ENCODE measurements at regions not wholly inside any gene's neighbourhood (a gene's known extent, or its start where the extent isn't known, plus 50 kb on each side); places are given as distances from the start of the nearest gene placed in this dataset.

- Histone ChIP-seq H3K9me3 (replicated peaks; ENCODE audit: control insufficient read depth, insufficient read depth, low read length) (no peaks in the 10 kb centered on the region), H3K79me2 (ENCODE audit: control insufficient read depth, insufficient read depth, low read length) (no peaks in the 10 kb centered on the region), H3K9ac (ENCODE audit: control insufficient read depth, insufficient read depth, low read length) (no peak overlapping the region), H4K20me1 (ENCODE audit: control insufficient read depth, insufficient read depth) (no peaks in the 10 kb centered on the region), H3K4me1 (ENCODE audit: control insufficient read depth, insufficient read depth, low read length) (no peaks in the 10 kb centered on the region; the same call in 1 of the 2 replicates), H3K4me2 (ENCODE audit: control insufficient read depth, insufficient read depth) (no peak overlapping the region), H3K4me3 (no peak overlapping the region), H3K27me3 (replicated peaks in 1 of 2; ENCODE audit: control insufficient read depth in 2 of 2, insufficient read depth in 2 of 2, low read length in 1 of 2) (no peaks in the 10 kb centered on the region; a peak in 2 of 4 replicates), H2AFZ (ENCODE audit: control insufficient read depth, low read depth, low read length) (no peak overlapping the region), H3K36me3 (ENCODE audit: control insufficient read depth in 2 of 2, insufficient read depth in 2 of 2, low read length in 1 of 2) (no peaks in the 10 kb centered on the region), H3K27ac (ENCODE audit: control insufficient read depth, insufficient read depth) (no peak overlapping the region)
- no TSS peak for BruUV-seq (replicated peaks)
- DNase-seq (ENCODE audit: low read depth, low spot score), result no peak
- in situ Hi-C loops (cut with MboI) (no loop called here), intact Hi-C loops (cut with micrococcal nuclease; ENCODE audit: unreplicated experiment) (no loop called here)
- FAIRE-seq, result no peak
- POLR2A ChIA-PET, result no interaction called here
- ATAC-seq, result no peak
- SMC1A ChIA-PET (ENCODE audit: uncharacterized antibody, unreplicated experiment), result no interaction called here
- WGBS (ENCODE audit: insufficient coverage, insufficient replicate concordance, low lambda C conversion rate, missing lambda C conversion rate), result 37% methylated on average over 5 of the region's 5 CpGs
- RAD21 ChIA-PET (ENCODE audit: unreplicated experiment), result no interaction called here
- CTCF ChIA-PET, result interaction anchor here (0.6 kb wide), 1 partner anchor 124 kb away, joined by 4 read pairs; no protein-coding TSS in a partner anchor
- no peak for TF ChIP-seq CEBPB (IDR thresholded peaks at IDR 0.05; ENCODE audit: borderline replicate concordance in 1 of 2, low read depth in 2 of 2, low read length in 2 of 2)
Measured at GRCh38 chrX:150088042-150088441, 149.8 kb upstream of the EOLA2 start.

GRCh38 chrX:150088766-150089518, 150.7 kb upstream of the EOLA2 start:
- Histone ChIP-seq H3K4me1 (ENCODE audit: control insufficient read depth, insufficient read depth, low read length) (no peaks in the 10 kb centered on the region), H3K27ac (ENCODE audit: control insufficient read depth, insufficient read depth) (no peak overlapping the region), H4K20me1 (ENCODE audit: control insufficient read depth, insufficient read depth) (no peaks in the 10 kb centered on the region), H3K4me3 (no peak overlapping the region), H3K79me2 (ENCODE audit: control insufficient read depth, insufficient read depth, low read length) (no peaks in the 10 kb centered on the region), H3K9ac (ENCODE audit: control insufficient read depth, insufficient read depth, low read length) (no peak overlapping the region), H3K4me2 (ENCODE audit: control insufficient read depth, insufficient read depth) (no peak overlapping the region), H3K36me3 (ENCODE audit: control insufficient read depth in 2 of 2, insufficient read depth in 2 of 2, low read length in 1 of 2) (no peaks in the 10 kb centered on the region), H2AFZ (ENCODE audit: control insufficient read depth, low read depth, low read length) (no peak overlapping the region), H3K27me3 (replicated peaks in 1 of 2; ENCODE audit: control insufficient read depth in 2 of 2, insufficient read depth in 2 of 2, low read length in 1 of 2) (no peaks in the 10 kb centered on the region; a peak in 1 of 4 replicates), H3K9me3 (replicated peaks; ENCODE audit: control insufficient read depth, insufficient read depth, low read length) (no peaks in the 10 kb centered on the region)
- CTCF ChIA-PET, result no interaction called here
- DNase-seq (ENCODE audit: low read depth, low spot score) (no peak), FAIRE-seq (no peak), ATAC-seq (no peak)
- RAD21 ChIA-PET (ENCODE audit: unreplicated experiment), result no interaction called here
- SMC1A ChIA-PET (ENCODE audit: uncharacterized antibody, unreplicated experiment), result interaction anchor here (1.2 to 1.5 kb wide), 2 partner anchors 9 to 55 kb away, joined by 3 read pairs; no protein-coding TSS in a partner anchor
- TF ChIP-seq RCOR1 (conservative IDR thresholded peaks at IDR 0.05; ENCODE audit: low read depth, low read length) (no peak), CUX1 (IDR thresholded peaks at IDR 0.05; ENCODE audit: insufficient replicate concordance, low read depth, low read length) (no peak), CBX5 (IDR thresholded peaks at IDR 0.05; ENCODE audit: low read depth) (no peak), IKZF1 (conservative IDR thresholded peaks at IDR 0.05) (no peak)
- intact Hi-C loops (cut with micrococcal nuclease; ENCODE audit: unreplicated experiment), result no loop called here
- in situ Hi-C loops (cut with MboI), result no loop called here
- no TSS peak for BruUV-seq (replicated peaks)
- WGBS (ENCODE audit: insufficient coverage, insufficient replicate concordance, low lambda C conversion rate, missing lambda C conversion rate), result 84% methylated on average over 5 of the region's 5 CpGs
- POLR2A ChIA-PET, result no interaction called here
